Hepatocyte (in vitro differentiated cells): ENCODE measurements at regions not wholly inside any gene's neighbourhood (a gene's known extent, or its start where the extent isn't known, plus 50 kb on each side); places are given as distances from the start of the nearest gene placed in this dataset.

ENCODE experiments used
- CTCF ChIP-seq: fragments of 200-600 bp; sonication (generic); IDR thresholded peaks from 2 replicates; pipeline ENCODE4 v1.5.1; 2016; ENCODE audit warnings: antibody characterized with exemption, mild to moderate bottlenecking; ENCODE audit not compliant: poor library complexity
- EZH2 ChIP-seq: fragments of 200-600 bp; sonication (generic); IDR thresholded peaks from 2 replicates; pipeline ENCODE4 v1.6.1; 2016; ENCODE audit warnings: antibody characterized with exemption, mild to moderate bottlenecking, borderline replicate concordance

GRCh38 chr15:39265261-39265660, 315.6 kb upstream of the THBS1 start:
- TF ChIP-seq CTCF (no peak), EZH2 (no peak)
